ENCODE measurements at regions not wholly inside any gene's neighbourhood (a gene's known extent, or its start where the extent isn't known, plus 50 kb on each side); places are given as distances from the start of the nearest gene placed in this dataset.
"Not testable (repeated sequence)": the region's sequence is repeated elsewhere in the genome, so short reads cannot be mapped to it uniquely, and the experiment has no call there.

GRCh38 chr14:106058342-106058741 is 532.0 kb downstream of the TMEM121 start:
- Mint-ChIP-seq H3K4me1 (peaks cover 10 to 16% of the 10 kb centered on the region in 2 donors), H3K4me3 (no peak overlapping the region), H3K27me3 (ENCODE audit: low read depth in 2 of 2) (peaks cover 14 to 41% of the 10 kb centered on the region in 2 donors), H3K27ac (no peak overlapping the region), H3K9me3 (no peaks in the 10 kb centered on the region), H3K36me3 (no peaks in the 10 kb centered on the region)
- TF ChIP-seq CTCF (IDR thresholded peaks at IDR 0.05), result no peak
- intact Hi-C loops (cut with micrococcal nuclease), result no loop called here
- Histone ChIP-seq H3K9me3 (ENCODE audit: control insufficient read depth, insufficient read depth, low read length) (no peaks in the 10 kb centered on the region), H3K27me3 (ENCODE audit: control insufficient read depth, insufficient read depth, low read length) (peaks cover 3% of the 10 kb centered on the region), H3K4me1 (ENCODE audit: control insufficient read depth, insufficient read depth, low read length) (peaks cover 8% of the 10 kb centered on the region), H3K4me3 (ENCODE audit: low read length) (no peak overlapping the region), H3K27ac (ENCODE audit: low read length) (no peak overlapping the region), H3K36me3 (ENCODE audit: control insufficient read depth, insufficient read depth, low read length) (no peaks in the 10 kb centered on the region)
- ATAC-seq, result no peak
- WGBS (ENCODE audit: insufficient coverage), result 63% methylated on average over 8 of the region's 8 CpGs
- no peak for DNase-seq

- no peak for DNase-seq
- Mint-ChIP-seq H3K36me3 (no peaks in the 10 kb centered on the region), H3K4me1 (peaks cover 10 to 16% of the 10 kb centered on the region in 2 donors), H3K27me3 (ENCODE audit: low read depth in 2 of 2) (peaks cover 21 to 56% of the 10 kb centered on the region in 2 donors), H3K9me3 (no peaks in the 10 kb centered on the region), H3K27ac (no peak overlapping the region), H3K4me3 (no peak overlapping the region)
- no peak for ATAC-seq
- intact Hi-C loops (cut with micrococcal nuclease), result no loop called here
- no peaks in the 10 kb centered on the region for H3K36me3 ChIP-seq (ENCODE audit: control insufficient read depth, insufficient read depth, low read length)
- TF ChIP-seq CTCF (IDR thresholded peaks at IDR 0.05), result no peak
- H3K4me1 ChIP-seq (ENCODE audit: control insufficient read depth, insufficient read depth, low read length), result peaks cover 8% of the 10 kb centered on the region
- 83% methylated on average over 2 of the region's 3 CpGs for WGBS (ENCODE audit: insufficient coverage)
- H3K27me3 ChIP-seq (ENCODE audit: control insufficient read depth, insufficient read depth, low read length), result peaks cover 3% of the 10 kb centered on the region
- H3K4me3 ChIP-seq (ENCODE audit: low read length), result no peak overlapping the region
- no peaks in the 10 kb centered on the region for H3K9me3 ChIP-seq (ENCODE audit: control insufficient read depth, insufficient read depth, low read length)
- no peak overlapping the region for H3K27ac ChIP-seq (ENCODE audit: low read length)
Observed at GRCh38 chr14:106060276-106060975, 534.0 kb downstream of the TMEM121 start.

- peak; percentile 49 to 90 for DNase-seq
- TF ChIP-seq CTCF (IDR thresholded peaks at IDR 0.05), result peak; percentile 63
- not testable (repeated sequence) for H3K27ac ChIP-seq (ENCODE audit: low read length); H3K36me3 Mint-ChIP-seq; H3K27me3 ChIP-seq (ENCODE audit: control insufficient read depth, insufficient read depth, low read length); H3K9me3 ChIP-seq (ENCODE audit: control insufficient read depth, insufficient read depth, low read length); H3K27ac Mint-ChIP-seq; H3K4me3 ChIP-seq (ENCODE audit: low read length); H3K4me1 ChIP-seq (ENCODE audit: control insufficient read depth, insufficient read depth, low read length); H3K36me3 ChIP-seq (ENCODE audit: control insufficient read depth, insufficient read depth, low read length); H3K9me3 Mint-ChIP-seq; H3K4me3 Mint-ChIP-seq
- intact Hi-C loops (cut with micrococcal nuclease), result loop anchor here (2.0 kb wide), 1 partner anchor 55 kb away; no protein-coding TSS in a partner anchor
- peaks cover 10 to 16% of the 10 kb centered on the region in 2 donors for H3K4me1 Mint-ChIP-seq
- peak; percentile 70 to 98 (median 74) for ATAC-seq
- peaks cover 29 to 70% of the 10 kb centered on the region in 2 donors for H3K27me3 Mint-ChIP-seq (ENCODE audit: low read depth in 2 of 2)
- 28% methylated on average over 7 of the region's 12 CpGs for WGBS (ENCODE audit: insufficient coverage)
Observed at GRCh38 chr14:106061877-106062500, 535.6 kb downstream of the TMEM121 start.

Measured in natural killer cell (primary cell).